Bronchial epithelial cell (primary cell): ENCODE measurements at regions not wholly inside any gene's neighbourhood (a gene's known extent, or its start where the extent isn't known, plus 50 kb on each side); places are given as distances from the start of the nearest gene placed in this dataset.

Source experiments
- DNase-seq: peaks from one replicate; pipeline ENCODE4 v3.0.0-alpha.2; 2010; ENCODE audit warnings: low read depth
- FAIRE-seq: peaks from 2 replicates; lab custom pipeline; 2011; peaks lifted over from hg19 to GRCh38; lab: Jason Lieb, UNC
- H3K27me3 ChIP-seq: 2 replicates; pipeline ENCODE4 v1.5.1; 2011; ENCODE audit warnings: low read length; ENCODE audit not compliant: control insufficient read depth, insufficient read depth
- H3K36me3 ChIP-seq: 2 replicates; pipeline ENCODE4 v1.5.1; 2011; ENCODE audit warnings: low read length; ENCODE audit not compliant: control insufficient read depth, insufficient read depth
- H3K4me3 ChIP-seq: 2 replicates; pipeline ENCODE4 v1.5.1; 2011; ENCODE audit warnings: mild to moderate bottlenecking, low read depth, low read length, control low read depth
- TF ChIP-seq, protein P1 (sequence below): IDR thresholded peaks from 2 replicates; pipeline ENCODE4 v1.5.1; 2011; ENCODE audit warnings: mild to moderate bottlenecking, moderate library complexity, low read length, control low read depth, inconsistent platforms; ENCODE audit not compliant: insufficient read depth, severe bottlenecking

DNA sequence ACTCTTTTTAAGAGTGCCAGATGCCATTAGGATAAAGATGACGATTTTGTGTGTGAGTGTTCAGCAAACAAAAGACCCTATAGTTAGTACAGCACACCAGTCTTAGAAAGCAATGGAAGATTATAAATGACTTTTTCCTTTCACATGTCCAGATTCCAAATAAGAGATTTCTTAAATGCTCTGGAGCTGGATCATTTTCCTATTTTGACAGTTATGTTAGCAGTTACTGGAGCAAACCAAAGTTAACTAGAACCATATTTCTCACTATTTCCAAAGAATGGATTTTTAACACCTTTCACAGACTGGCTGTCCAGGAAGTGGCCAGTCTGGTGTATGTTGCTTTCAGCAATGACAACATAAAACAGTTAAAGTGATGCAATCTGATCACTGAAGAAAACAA lies 905.8 kb upstream of the ADGRL2 start:
- Histone ChIP-seq H3K4me3 (no peak overlapping the region), H3K27me3 (no peaks in the 10 kb centered on the region), H3K36me3 (no peaks in the 10 kb centered on the region)
- FAIRE-seq, result no peak
- TF ChIP-seq, protein P1, sequence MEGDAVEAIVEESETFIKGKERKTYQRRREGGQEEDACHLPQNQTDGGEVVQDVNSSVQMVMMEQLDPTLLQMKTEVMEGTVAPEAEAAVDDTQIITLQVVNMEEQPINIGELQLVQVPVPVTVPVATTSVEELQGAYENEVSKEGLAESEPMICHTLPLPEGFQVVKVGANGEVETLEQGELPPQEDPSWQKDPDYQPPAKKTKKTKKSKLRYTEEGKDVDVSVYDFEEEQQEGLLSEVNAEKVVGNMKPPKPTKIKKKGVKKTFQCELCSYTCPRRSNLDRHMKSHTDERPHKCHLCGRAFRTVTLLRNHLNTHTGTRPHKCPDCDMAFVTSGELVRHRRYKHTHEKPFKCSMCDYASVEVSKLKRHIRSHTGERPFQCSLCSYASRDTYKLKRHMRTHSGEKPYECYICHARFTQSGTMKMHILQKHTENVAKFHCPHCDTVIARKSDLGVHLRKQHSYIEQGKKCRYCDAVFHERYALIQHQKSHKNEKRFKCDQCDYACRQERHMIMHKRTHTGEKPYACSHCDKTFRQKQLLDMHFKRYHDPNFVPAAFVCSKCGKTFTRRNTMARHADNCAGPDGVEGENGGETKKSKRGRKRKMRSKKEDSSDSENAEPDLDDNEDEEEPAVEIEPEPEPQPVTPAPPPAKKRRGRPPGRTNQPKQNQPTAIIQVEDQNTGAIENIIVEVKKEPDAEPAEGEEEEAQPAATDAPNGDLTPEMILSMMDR, result no peak
- no peak for DNase-seq

DNA sequence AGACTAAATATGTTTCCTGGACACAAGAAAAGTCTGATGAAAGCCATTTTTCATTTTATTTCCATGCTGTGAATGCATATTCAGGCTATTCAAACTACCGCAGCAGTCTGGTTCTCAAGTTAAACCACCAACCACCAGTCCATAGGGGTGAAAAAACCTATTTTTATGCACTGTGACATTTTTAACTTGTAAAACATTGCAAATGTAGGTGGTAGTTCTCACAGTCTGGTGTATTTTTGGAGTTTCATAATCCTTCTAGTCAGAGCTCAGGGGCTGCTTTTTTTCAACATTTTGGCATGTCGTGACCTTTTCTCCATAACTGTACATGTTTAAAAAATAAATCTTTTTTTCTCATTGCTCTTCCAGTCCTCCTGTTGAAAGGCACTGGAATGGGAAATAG lies 907.6 kb upstream of the ADGRL2 start:
- Histone ChIP-seq H3K4me3 (no peak overlapping the region), H3K27me3 (no peaks in the 10 kb centered on the region), H3K36me3 (no peaks in the 10 kb centered on the region)
- TF ChIP-seq, protein P1, result no peak
- FAIRE-seq (no peak), DNase-seq (no peak)

DNA sequence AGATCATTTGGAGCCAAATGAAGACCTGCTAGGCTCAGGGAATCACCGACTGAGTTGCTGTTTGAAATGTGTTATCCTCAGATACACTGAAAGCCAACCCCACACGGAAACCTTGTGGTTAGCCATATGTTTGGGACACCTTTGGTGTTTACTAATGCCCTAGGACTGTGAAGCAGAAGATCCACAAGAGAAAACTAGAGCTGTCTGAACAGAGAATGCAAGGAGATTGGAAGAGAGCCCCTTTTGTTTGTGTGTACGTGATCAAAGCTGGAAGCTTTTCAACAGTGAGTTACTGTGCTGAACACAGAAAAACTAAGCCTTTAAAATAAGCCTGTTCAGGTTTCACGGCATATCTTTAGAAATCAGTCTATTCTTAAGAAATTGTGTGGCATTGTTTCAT lies 908.2 kb upstream of the ADGRL2 start:
- DNase-seq (no peak), FAIRE-seq (peak; percentile 7)
- no peak overlapping the region for H3K4me3 ChIP-seq
- TF ChIP-seq, protein P1, result no peak
- H3K36me3 ChIP-seq, result no peaks in the 10 kb centered on the region
- no peaks in the 10 kb centered on the region for H3K27me3 ChIP-seq

DNA sequence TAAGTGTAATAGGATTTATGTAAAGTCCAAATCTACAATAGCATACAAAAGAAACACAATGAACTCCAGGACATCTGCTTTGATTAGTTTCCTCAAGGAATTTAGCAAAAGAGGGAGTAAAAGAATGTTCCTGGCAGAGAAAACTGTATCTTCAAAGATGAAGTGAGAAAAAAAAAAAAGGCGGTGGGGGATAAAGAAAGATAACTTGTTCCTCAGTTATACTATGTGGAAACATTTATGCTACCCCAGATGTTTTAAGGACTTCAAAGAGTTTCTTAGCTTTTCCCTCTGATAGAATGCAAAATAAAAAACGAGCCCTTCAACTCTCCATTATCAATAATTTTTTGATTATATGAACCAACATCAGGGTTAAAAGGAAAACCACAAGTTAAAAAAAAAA lies 908.9 kb upstream of the ADGRL2 start:
- TF ChIP-seq, protein P1, result no peak
- Histone ChIP-seq H3K27me3 (no peaks in the 10 kb centered on the region), H3K36me3 (no peaks in the 10 kb centered on the region), H3K4me3 (no peak overlapping the region)
- DNase-seq (no peak), FAIRE-seq (no peak)

DNA sequence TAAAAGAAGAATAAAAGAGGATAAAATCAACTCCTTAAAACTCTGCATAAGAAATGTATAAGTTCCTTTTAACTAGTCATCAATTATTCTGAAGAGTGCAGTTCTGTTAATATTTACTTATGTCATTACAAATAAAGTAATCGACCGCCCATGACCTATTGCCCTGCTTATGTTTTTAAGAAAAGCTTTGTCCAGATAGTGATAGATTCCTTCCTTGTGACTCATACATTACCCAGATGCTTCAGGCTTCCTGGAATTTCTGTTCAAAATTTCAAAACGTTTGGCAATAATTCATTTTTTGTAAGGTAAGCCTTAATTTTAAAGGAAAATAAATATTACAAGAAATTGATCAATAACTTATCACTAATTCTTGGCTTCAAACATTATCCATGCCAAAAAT lies 918.2 kb upstream of the ADGRL2 start:
- no peak for FAIRE-seq
- DNase-seq, result peak; percentile 37

DNA sequence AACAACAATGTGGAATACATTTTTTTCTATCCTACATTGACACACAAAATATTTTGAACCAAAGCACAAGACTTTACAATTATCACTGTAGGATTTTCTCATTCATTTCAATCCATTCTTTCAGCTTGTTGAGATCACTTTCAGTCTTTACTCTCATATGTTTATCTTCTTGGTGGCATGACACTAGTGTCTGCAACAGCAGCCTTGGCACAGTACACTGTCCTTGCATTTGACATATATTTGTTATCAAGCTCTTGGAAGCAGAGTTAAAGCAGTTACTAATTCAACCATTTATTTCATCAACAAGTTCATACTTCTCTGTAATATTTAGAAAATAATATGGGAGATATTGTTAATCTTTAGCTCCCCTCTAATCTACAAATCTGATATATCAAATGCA lies 922.4 kb upstream of the ADGRL2 start:
- Histone ChIP-seq H3K27me3 (no peaks in the 10 kb centered on the region), H3K36me3 (no peaks in the 10 kb centered on the region), H3K4me3 (no peak overlapping the region)
- DNase-seq (no peak), FAIRE-seq (no peak)
- TF ChIP-seq, protein P1, result no peak

More for the DNA sequence above, 918.2 kb upstream of the ADGRL2 start:
- H3K4me3 ChIP-seq, result no peak overlapping the region
- TF ChIP-seq, protein P1, result no peak
- no peaks in the 10 kb centered on the region for H3K36me3 ChIP-seq
- H3K27me3 ChIP-seq, result no peaks in the 10 kb centered on the region
